PC-3 (cell line): ENCODE measurements at regions not wholly inside any gene's neighbourhood (a gene's known extent, or its start where the extent isn't known, plus 50 kb on each side); places are given as distances from the start of the nearest gene placed in this dataset.

Experiments
- ATAC-seq: fragments of 200-7000 bp; cut with Tn5 transposase; 2 replicates; pipeline ENCODE4 v1.9.1; 2020; ENCODE audit warnings: mild to moderate bottlenecking, moderate library complexity
- BruUV-seq: library from RNA; stranded (reverse); fragments of 400-500 nt; replicated peaks from 2 replicates; lab custom pipeline; 2021; lab: Mats Ljungman, UMichigan
- CTCF ChIA-PET: fragments of 300-600 bp; sonication (Branson Sonifier 250); formaldehyde crosslinking; loops from one replicate; lab custom pipeline; 2022; ENCODE audit warnings: antibody characterized with exemption; lab: Charles Lee
- POLR2A ChIA-PET: fragments of 300-600 bp; sonication (Branson Sonifier 250); formaldehyde crosslinking; loops from one replicate; lab custom pipeline; 2022; ENCODE audit warnings: antibody characterized with exemption; ENCODE audit not compliant: unreplicated experiment; lab: Charles Lee
- DNase-seq: peaks from one replicate; pipeline ENCODE4 v3.0.0-alpha.2; 2015
- H2AFZ ChIP-seq: fragments of 300-600 bp; sonication (generic); 2 replicates; pipeline ENCODE4 v1.6.0; 2016; ENCODE audit warnings: antibody characterized with exemption, low read length
- H3F3A ChIP-seq: fragments of 300-600 bp; sonication (generic); one replicate; pipeline ENCODE4 v1.6.0; 2017; ENCODE audit warnings: antibody characterized with exemption, low read length, control low read depth, mild to moderate bottlenecking; ENCODE audit not compliant: unreplicated experiment
- H3K27ac ChIP-seq: fragments of 300-600 bp; sonication (generic); 2 replicates; pipeline ENCODE4 v1.5.1; 2016; ENCODE audit warnings: mild to moderate bottlenecking, low read length
- H3K27me3 ChIP-seq: fragments of 300-600 bp; sonication (generic); 2 replicates; pipeline ENCODE4 v1.6.1; 2016; ENCODE audit warnings: low read length, mixed read lengths
- H3K36me3 ChIP-seq: fragments of 300-600 bp; sonication (generic); 2 replicates; pipeline ENCODE4 v1.6.1; 2016; ENCODE audit warnings: low read depth, mixed run types, low read length, mixed read lengths
- H3K4me1 ChIP-seq: fragments of 300-600 bp; sonication (generic); 2 replicates; pipeline ENCODE4 v1.5.1; 2016; ENCODE audit warnings: low read length; ENCODE audit not compliant: insufficient read depth
- H3K4me2 ChIP-seq: fragments of 300-600 bp; sonication (generic); 2 replicates; pipeline ENCODE4 v1.6.0; 2016; ENCODE audit warnings: low read length
- H3K4me3 ChIP-seq: fragments of 300-600 bp; sonication (generic); 2 replicates; pipeline ENCODE4 v1.5.1; 2016; ENCODE audit warnings: mild to moderate bottlenecking, low read length, mixed read lengths
- H3K79me2 ChIP-seq: fragments of 300-600 bp; sonication (generic); 2 replicates; pipeline ENCODE4 v1.6.1; 2017; ENCODE audit warnings: low read length, mixed read lengths
- H3K9ac ChIP-seq: fragments of 300-600 bp; sonication (generic); 2 replicates; pipeline ENCODE4 v1.6.0; 2016; ENCODE audit warnings: mild to moderate bottlenecking, low read length
- H3K9me2 ChIP-seq: fragments of 300-600 bp; sonication (generic); replicated peaks from 2 replicates; pipeline ENCODE4 v1.6.1; 2016; ENCODE audit warnings: mixed run types, low read length, mixed read lengths
- H3K9me3 ChIP-seq: fragments of 300-600 bp; sonication (generic); 2 replicates; pipeline ENCODE4 v1.6.1; 2016; ENCODE audit warnings: low read length, mixed read lengths
- H4K20me1 ChIP-seq: fragments of 300-600 bp; sonication (generic); 2 replicates; pipeline ENCODE4 v1.6.1; 2016; ENCODE audit warnings: low read length, mixed read lengths
- CTCF ChIP-seq: fragments of 300-600 bp; sonication (generic); conservative IDR thresholded peaks from 2 replicates; pipeline ENCODE4 v1.5.1; 2017; ENCODE audit warnings: antibody characterized with exemption, low read depth, mild to moderate bottlenecking, low read length
- EZH2 ChIP-seq: fragments of 300-600 bp; sonication (generic); IDR thresholded peaks from one replicate; pipeline ENCODE4 v1.6.1; 2017; ENCODE audit warnings: antibody characterized with exemption, mild to moderate bottlenecking, low read length; ENCODE audit not compliant: unreplicated experiment
- EZH2phosphoT487 ChIP-seq: fragments of 300-600 bp; sonication (generic); IDR thresholded peaks from 2 replicates; pipeline ENCODE4 v1.6.1; 2018; ENCODE audit warnings: mild to moderate bottlenecking, antibody characterized with exemption, low read length, borderline replicate concordance
- intact Hi-C: fragments of 100-400 bp; cut with micrococcal nuclease; formaldehyde crosslinking; loops from 2 replicates; pipeline ENCODE4 v1.9.0; 2023

GRCh38 chr1:209062863-209063262 lies 520.7 kb upstream of the CAMK1G start:
- no TSS peak for BruUV-seq
- intact Hi-C loops, result no loop called here
- CTCF ChIA-PET, result interaction anchor here (0.6 kb wide), 1 partner anchor 27 kb away, joined by 3 read pairs; no protein-coding TSS in a partner anchor

GRCh38 chr1:209063767-209064659 lies 519.5 kb upstream of the CAMK1G start:
- no TSS peak for BruUV-seq
- ATAC-seq (no peak), DNase-seq (no peak)
- Histone ChIP-seq H2AFZ (no peak overlapping the region), H3K9me2 (no peaks in the 10 kb centered on the region), H3K4me1 (no peaks in the 10 kb centered on the region), H3K27me3 (no peaks in the 10 kb centered on the region), H3K9ac (no peak overlapping the region), H3K27ac (no peak overlapping the region), H3F3A (no peaks in the 10 kb centered on the region), H3K4me2 (no peak overlapping the region), H3K79me2 (no peaks in the 10 kb centered on the region), H3K4me3 (no peak overlapping the region), H3K36me3 (no peaks in the 10 kb centered on the region), H3K9me3 (no peaks in the 10 kb centered on the region), H4K20me1 (no peaks in the 10 kb centered on the region)
- TF ChIP-seq CTCF, result no peak
- TF ChIP-seq EZH2, result no peak
- no peak for TF ChIP-seq EZH2phosphoT487
- intact Hi-C loops, result no loop called here
- ChIA-PET POLR2A (interaction anchor here (0.6 kb wide), 1 partner anchor 17 kb away, joined by 3 read pairs; no protein-coding TSS in a partner anchor), CTCF (no interaction called here)

More at GRCh38 chr1:209062863-209063262, 520.7 kb upstream of the CAMK1G start:
- Histone ChIP-seq H3K27ac (no peak overlapping the region), H3K9me2 (0 out of 2 replicates have a peak, but pooled peaks cover 3% of the 10 kb centered on the region), H3K79me2 (no peaks in the 10 kb centered on the region), H3K4me1 (no peaks in the 10 kb centered on the region), H3K9me3 (no peaks in the 10 kb centered on the region), H3K4me2 (no peak overlapping the region), H3K36me3 (no peaks in the 10 kb centered on the region), H3K27me3 (no peaks in the 10 kb centered on the region), H2AFZ (no peak overlapping the region), H4K20me1 (no peaks in the 10 kb centered on the region), H3K4me3 (no peak overlapping the region), H3F3A (no peaks in the 10 kb centered on the region), H3K9ac (no peak overlapping the region)
- ATAC-seq (0 out of 2 replicates have a peak, but pooled peaks have one; percentile 20), DNase-seq (no peak)
- POLR2A ChIA-PET, result no interaction called here
- no peak for TF ChIP-seq CTCF
- no peak for TF ChIP-seq EZH2
- no peak for TF ChIP-seq EZH2phosphoT487
